Lower leg skin (tissue), 4 donors: ENCODE measurements at regions not wholly inside any gene's neighbourhood (a gene's known extent, or its start where the extent isn't known, plus 50 kb on each side); places are given as distances from the start of the nearest gene placed in this dataset.

Source experiments
- DNase-seq, 2 donors: peaks; one replicate each; pipeline ENCODE4 v3.0.0-alpha.2; 2019; ENCODE audit warnings: low spot score in 2 of 2
- H3K4me3 ChIP-seq: fragments of 200-600 bp; sonication (generic); 2 replicates; pipeline ENCODE4 v1.5.1; 2017; ENCODE audit warnings: mild to moderate bottlenecking, low read depth; ENCODE audit not compliant: poor library complexity, severe bottlenecking
- POLR2A ChIP-seq, 2 donors: fragments of 450-650 bp; IDR thresholded peaks; one replicate each; pipeline ENCODE4 v1.6.1; 2016 to 2017; ENCODE audit warnings: antibody characterized with exemption in 2 of 2, mild to moderate bottlenecking in 1 of 2, moderate library complexity in 1 of 2
- WGBS, 2 donors: methylation state at CpG; one replicate each; pipeline ENCODE4 v1.1.5; 2018; 5-methylcytosine and 5-hydroxymethylcytosine counted together
- intact Hi-C: fragments of 100-400 bp; cut with DNase I; formaldehyde crosslinking; loops from one replicate; pipeline ENCODE4 v1.15.0; 2023; ENCODE audit warnings: low total_unique reads
- TF ChIP-seq, protein P1 (sequence below), 3 donors: fragments of 450-650 bp; IDR thresholded peaks; one replicate each; pipeline ENCODE4 v1.5.1; 2016; ENCODE audit warnings: antibody characterized with exemption in 3 of 3, mild to moderate bottlenecking in 3 of 3, moderate library complexity in 2 of 3

GRCh38 chr20:36094497-36094896, 60.0 kb upstream of the EPB41L1 start:
- DNase-seq, result no peak
- intact Hi-C loops, result no loop called here
- 39 to 40% methylated on average over 6 of the region's 6 CpGs for WGBS, 2 donors
- H3K4me3 ChIP-seq, result no peak overlapping the region
- TF ChIP-seq, protein P1, sequence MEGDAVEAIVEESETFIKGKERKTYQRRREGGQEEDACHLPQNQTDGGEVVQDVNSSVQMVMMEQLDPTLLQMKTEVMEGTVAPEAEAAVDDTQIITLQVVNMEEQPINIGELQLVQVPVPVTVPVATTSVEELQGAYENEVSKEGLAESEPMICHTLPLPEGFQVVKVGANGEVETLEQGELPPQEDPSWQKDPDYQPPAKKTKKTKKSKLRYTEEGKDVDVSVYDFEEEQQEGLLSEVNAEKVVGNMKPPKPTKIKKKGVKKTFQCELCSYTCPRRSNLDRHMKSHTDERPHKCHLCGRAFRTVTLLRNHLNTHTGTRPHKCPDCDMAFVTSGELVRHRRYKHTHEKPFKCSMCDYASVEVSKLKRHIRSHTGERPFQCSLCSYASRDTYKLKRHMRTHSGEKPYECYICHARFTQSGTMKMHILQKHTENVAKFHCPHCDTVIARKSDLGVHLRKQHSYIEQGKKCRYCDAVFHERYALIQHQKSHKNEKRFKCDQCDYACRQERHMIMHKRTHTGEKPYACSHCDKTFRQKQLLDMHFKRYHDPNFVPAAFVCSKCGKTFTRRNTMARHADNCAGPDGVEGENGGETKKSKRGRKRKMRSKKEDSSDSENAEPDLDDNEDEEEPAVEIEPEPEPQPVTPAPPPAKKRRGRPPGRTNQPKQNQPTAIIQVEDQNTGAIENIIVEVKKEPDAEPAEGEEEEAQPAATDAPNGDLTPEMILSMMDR (IDR thresholded peaks at IDR 0.05), result no peak
- no peak for TF ChIP-seq POLR2A (IDR thresholded peaks at IDR 0.05)

GRCh38 chr20:36096435-36096834, 58.1 kb upstream of the EPB41L1 start:
- no peak for DNase-seq
- intact Hi-C loops, result no loop called here
- TF ChIP-seq, protein P1 (IDR thresholded peaks at IDR 0.05), result no peak
- TF ChIP-seq POLR2A (IDR thresholded peaks at IDR 0.05), result no peak
- H3K4me3 ChIP-seq, result no peak overlapping the region

DNA sequence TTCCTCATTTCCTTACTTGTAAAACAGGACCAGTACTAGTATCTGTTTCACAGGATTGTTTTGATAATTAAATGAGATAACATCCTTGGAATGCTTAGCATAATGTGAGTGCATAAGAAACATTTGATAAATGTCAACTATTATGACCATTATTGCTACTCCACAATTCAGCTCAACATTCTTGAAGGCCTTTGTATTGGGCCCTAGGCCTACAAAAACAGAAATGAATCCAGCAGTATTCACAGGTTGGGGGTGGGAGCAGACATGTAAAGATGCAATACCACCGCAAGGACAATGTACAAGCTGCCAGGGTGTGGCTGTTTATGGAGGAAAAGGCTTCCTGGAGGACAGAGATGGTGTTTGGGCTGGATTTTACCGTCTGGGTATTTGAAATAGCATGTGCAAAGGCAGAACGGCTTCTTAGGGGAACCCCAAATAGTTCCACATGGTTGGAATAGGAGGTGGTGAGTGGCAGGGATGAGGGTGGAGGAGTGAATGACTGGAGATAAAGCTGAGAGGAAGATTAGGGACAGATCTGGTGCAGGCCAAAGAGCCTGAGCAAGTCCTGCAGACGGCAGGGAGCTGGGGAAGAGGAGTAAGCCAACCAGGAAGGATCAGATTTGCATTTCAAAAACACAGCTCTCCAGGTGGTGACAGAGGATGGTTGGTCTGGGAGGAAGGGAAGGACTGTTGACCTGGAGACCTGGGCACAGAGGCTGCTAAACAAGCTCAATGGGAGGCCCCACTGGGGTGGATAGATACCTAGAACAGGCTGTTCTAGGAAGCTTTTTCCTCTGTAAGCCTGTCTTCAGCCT, 57.0 kb upstream of the EPB41L1 start:
- no peak for TF ChIP-seq POLR2A (IDR thresholded peaks at IDR 0.05)
- TF ChIP-seq, protein P1 (IDR thresholded peaks at IDR 0.05), result no peak
- H3K4me3 ChIP-seq, result no peak overlapping the region
- intact Hi-C loops, result no loop called here
- DNase-seq, result no peak
- 44 to 46% methylated on average over 4 of the region's 4 CpGs for WGBS, 2 donors

DNA sequence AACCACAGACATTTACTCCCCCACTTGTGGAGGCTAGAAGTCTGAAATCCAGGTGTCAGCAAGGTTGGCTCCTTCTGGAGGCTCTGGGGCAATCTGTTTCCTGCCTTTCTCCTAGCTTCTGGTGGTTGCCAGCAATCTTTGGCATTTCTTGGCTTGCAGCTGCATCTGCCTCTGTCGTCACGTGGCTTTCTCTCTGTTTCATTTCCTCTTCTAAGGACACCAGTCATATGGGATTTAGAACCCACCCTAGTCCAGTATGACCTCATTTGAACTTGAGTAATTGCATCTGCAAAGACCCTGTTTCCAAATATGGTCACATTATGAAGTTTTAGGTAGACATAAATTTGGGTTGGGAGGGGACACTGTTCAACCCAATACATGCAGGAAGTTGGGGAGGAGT, 56.2 kb upstream of the EPB41L1 start:
- intact Hi-C loops, result no loop called here
- peak in 1 of 2 donors; percentile 66 for DNase-seq
- TF ChIP-seq, protein P1 (IDR thresholded peaks at IDR 0.05), result no peak
- no peak for TF ChIP-seq POLR2A (IDR thresholded peaks at IDR 0.05)
- H3K4me3 ChIP-seq, result no peak overlapping the region
- WGBS, 2 donors, result 15 to 20% methylated on average over 2 of the region's 2 CpGs

DNA sequence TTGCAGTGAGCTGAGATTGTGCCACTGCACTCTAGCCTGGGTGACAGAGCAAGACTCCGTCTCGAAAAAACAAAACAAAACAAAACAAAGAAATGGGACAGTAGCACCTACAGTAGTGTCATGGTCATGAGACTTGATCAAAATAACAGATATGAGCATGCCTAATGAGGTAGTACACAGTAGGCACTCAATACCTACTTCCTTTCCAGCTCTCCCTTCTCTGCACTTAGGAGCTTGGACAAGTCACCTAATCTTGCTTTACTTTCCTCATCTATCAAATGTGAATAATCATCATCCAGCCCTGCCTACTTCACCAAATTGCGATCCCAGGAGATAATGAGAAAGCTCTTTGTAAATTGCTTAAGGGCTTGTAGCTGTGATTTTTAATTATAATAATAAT, 55.4 kb upstream of the EPB41L1 start:
- WGBS, 2 donors, result 76 to 78% methylated on average over 3 of the region's 3 CpGs
- no peak for TF ChIP-seq POLR2A (IDR thresholded peaks at IDR 0.05)
- TF ChIP-seq, protein P1 (IDR thresholded peaks at IDR 0.05), result no peak
- intact Hi-C loops, result no loop called here
- DNase-seq, result no peak
- no peak overlapping the region for H3K4me3 ChIP-seq

DNA sequence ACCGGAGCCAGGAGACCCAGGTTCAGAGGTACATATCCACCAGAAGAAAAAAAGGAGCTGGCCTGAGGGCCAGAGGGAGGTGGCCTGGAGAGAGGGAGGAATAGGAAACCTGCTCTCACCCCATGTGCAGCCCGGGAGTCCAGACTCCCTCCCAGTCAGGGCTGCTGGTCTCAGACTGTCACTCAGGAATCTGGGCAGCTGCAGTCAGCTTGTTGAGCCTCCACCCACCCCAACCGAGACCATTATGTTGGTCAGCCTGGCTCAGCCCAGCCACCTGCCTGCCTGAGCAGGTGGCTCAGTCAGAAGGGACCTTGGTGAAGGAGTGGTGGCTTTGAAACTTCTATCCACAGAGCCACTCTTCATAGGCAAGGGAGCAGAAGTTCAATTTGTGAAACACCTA, 53.3 kb upstream of the EPB41L1 start:
- intact Hi-C loops, result no loop called here
- TF ChIP-seq, protein P1 (IDR thresholded peaks at IDR 0.05), result no peak
- no peak for TF ChIP-seq POLR2A (IDR thresholded peaks at IDR 0.05)
- no peak for DNase-seq
- 50 to 58% methylated on average over 3 of the region's 3 CpGs for WGBS, 2 donors
- no peak overlapping the region for H3K4me3 ChIP-seq
